MCF 10A (cell line): ENCODE measurements at regions not wholly inside any gene's neighbourhood (a gene's known extent, or its start where the extent isn't known, plus 50 kb on each side); places are given as distances from the start of the nearest gene placed in this dataset.
"Not testable (repeated sequence)": the region's sequence is repeated elsewhere in the genome, so short reads cannot be mapped to it uniquely, and the experiment has no call there.

Experiments used
- BruUV-seq: library from RNA; stranded (reverse); fragments of 400-500 nt; replicated peaks from 2 replicates; lab custom pipeline; 2021; lab: Mats Ljungman, UMichigan
- CTCF ChIA-PET: fragments of 300-600 bp; sonication (Branson Sonifier 250); formaldehyde crosslinking; extraction: SDS; loops from one replicate; lab custom pipeline; 2021; ENCODE audit warnings: antibody characterized with exemption, inconsistent platforms; lab: Yijun Ruan, JAX
- POLR2A ChIA-PET: fragments of 300-600, 350-650 bp; sonication (Branson Sonifier 250); formaldehyde crosslinking; extraction: SDS; loops from one replicate; lab custom pipeline; 2020; ENCODE audit warnings: antibody characterized with exemption, inconsistent platforms; lab: Yijun Ruan, JAX
- DNase-seq: peaks from one replicate; pipeline ENCODE4 v3.0.0-alpha.2; 2018; ENCODE audit not compliant: unreplicated experiment
- H3K27ac Mint-ChIP-seq: one replicate; pipeline ENCODE4 v1.8.0; 2022; ENCODE audit warnings: mild to moderate bottlenecking, low read depth, mixed read lengths; ENCODE audit not compliant: unreplicated experiment
- H3K27me3 Mint-ChIP-seq: one replicate; pipeline ENCODE4 v1.8.0; 2022; ENCODE audit warnings: mixed read lengths; ENCODE audit not compliant: insufficient read depth, unreplicated experiment
- H3K36me3 Mint-ChIP-seq: one replicate; pipeline ENCODE4 v1.8.0; 2022; ENCODE audit warnings: mild to moderate bottlenecking, moderate library complexity, mixed read lengths; ENCODE audit not compliant: insufficient read depth, unreplicated experiment
- H3K4me1 Mint-ChIP-seq: one replicate; pipeline ENCODE4 v1.8.0; 2022; ENCODE audit warnings: mixed read lengths; ENCODE audit not compliant: insufficient read depth, unreplicated experiment
- H3K4me3 Mint-ChIP-seq: one replicate; pipeline ENCODE4 v1.8.0; 2022; ENCODE audit warnings: mild to moderate bottlenecking, moderate library complexity, mixed read lengths; ENCODE audit not compliant: unreplicated experiment
- H3K9me3 Mint-ChIP-seq: one replicate; pipeline ENCODE4 v1.8.0; 2022; ENCODE audit warnings: mixed read lengths; ENCODE audit not compliant: unreplicated experiment
- CTCF ChIP-seq: fragments of 200-600 bp; IDR thresholded peaks from one replicate; pipeline ENCODE4 v1.8.0; 2022; ENCODE audit warnings: antibody characterized with exemption, mild to moderate bottlenecking; ENCODE audit not compliant: unreplicated experiment
- intact Hi-C: fragments of 100-400 bp; cut with micrococcal nuclease; formaldehyde crosslinking; loops from 2 replicates; pipeline ENCODE4 v1.14.1; 2022

- H3K27me3 Mint-ChIP-seq: no peaks in the 10 kb centered on the region
- H3K36me3 Mint-ChIP-seq: peaks cover 11% of the 10 kb centered on the region
- ChIA-PET POLR2A (interaction anchor here (1.5 kb wide), 1 partner anchor 19 kb away, joined by 6 read pairs; no protein-coding TSS in a partner anchor), CTCF (interaction anchor here (0.6 to 0.7 kb wide), 2 partner anchors 31 to 332 kb away, joined by 3 to 4 read pairs; no protein-coding TSS in a partner anchor)
- H3K4me1 Mint-ChIP-seq: peaks cover 8% of the 10 kb centered on the region
- no peak overlapping the region for H3K27ac Mint-ChIP-seq
- intact Hi-C loops: no loop called here
- no peak for TF ChIP-seq CTCF
- no peak overlapping the region for H3K4me3 Mint-ChIP-seq
- DNase-seq: no peak
- peaks cover 33% of the 10 kb centered on the region for H3K9me3 Mint-ChIP-seq
- BruUV-seq: no TSS peak
These were observed 152.2 kb upstream of the LMNTD1 start for GRCh38 chr12:25705261-25705660.

- H3K4me1 Mint-ChIP-seq, POLR2A ChIA-PET, H3K27me3 Mint-ChIP-seq, H3K27ac Mint-ChIP-seq, DNase-seq, intact Hi-C loops, BruUV-seq, H3K4me3 Mint-ChIP-seq: not testable (repeated sequence)
- Mint-ChIP-seq H3K36me3 (peaks cover 11% of the 10 kb centered on the region), H3K9me3 (peaks cover 26% of the 10 kb centered on the region)
- CTCF ChIA-PET: interaction anchor here (0.6 to 0.9 kb wide), 3 partner anchors 9 to 149 kb away, joined by 3 to 4 read pairs (median 3); no protein-coding TSS in a partner anchor
These were observed 153.6 kb upstream of the LMNTD1 start for GRCh38 chr12:25706646-25707045.

- BruUV-seq: no TSS peak
- DNase-seq: no peak
- intact Hi-C loops: no loop called here
- Mint-ChIP-seq H3K4me3 (no peak overlapping the region), H3K9me3 (peaks cover 25% of the 10 kb centered on the region), H3K36me3 (peaks cover 11% of the 10 kb centered on the region), H3K27ac (no peak overlapping the region), H3K27me3 (no peaks in the 10 kb centered on the region), H3K4me1 (no peaks in the 10 kb centered on the region)
- POLR2A ChIA-PET: interaction anchor here (0.9 kb wide), 1 partner anchor 58 kb away, joined by 4 read pairs; no protein-coding TSS in a partner anchor
- TF ChIP-seq CTCF: no peak
- CTCF ChIA-PET: interaction anchor here (0.6 to 0.9 kb wide), 2 partner anchors 127 to 150 kb away, joined by 3 read pairs; no protein-coding TSS in a partner anchor
These were observed 154.0 kb upstream of the LMNTD1 start for GRCh38 chr12:25707056-25707455.

GRCh38 chr12:25708661-25709060 lies 155.6 kb upstream of the LMNTD1 start:
- Mint-ChIP-seq H3K27ac (no peak overlapping the region), H3K4me3 (no peak overlapping the region), H3K27me3 (no peaks in the 10 kb centered on the region), H3K36me3 (peaks cover 5% of the 10 kb centered on the region), H3K9me3 (peaks cover 10% of the 10 kb centered on the region), H3K4me1 (no peaks in the 10 kb centered on the region)
- no peak for TF ChIP-seq CTCF
- BruUV-seq: no TSS peak
- CTCF ChIA-PET: interaction anchor here (0.6 kb wide), 1 partner anchor 10 kb away, joined by 3 read pairs; no protein-coding TSS in a partner anchor
- no peak for DNase-seq
- intact Hi-C loops: no loop called here
- POLR2A ChIA-PET: interaction anchor here (0.8 kb wide), 1 partner anchor 15 kb away, joined by 3 read pairs; no protein-coding TSS in a partner anchor
